ENCODE measurements at regions not wholly inside any gene's neighbourhood (a gene's known extent, or its start where the extent isn't known, plus 50 kb on each side); places are given as distances from the start of the nearest gene placed in this dataset.

DNA sequence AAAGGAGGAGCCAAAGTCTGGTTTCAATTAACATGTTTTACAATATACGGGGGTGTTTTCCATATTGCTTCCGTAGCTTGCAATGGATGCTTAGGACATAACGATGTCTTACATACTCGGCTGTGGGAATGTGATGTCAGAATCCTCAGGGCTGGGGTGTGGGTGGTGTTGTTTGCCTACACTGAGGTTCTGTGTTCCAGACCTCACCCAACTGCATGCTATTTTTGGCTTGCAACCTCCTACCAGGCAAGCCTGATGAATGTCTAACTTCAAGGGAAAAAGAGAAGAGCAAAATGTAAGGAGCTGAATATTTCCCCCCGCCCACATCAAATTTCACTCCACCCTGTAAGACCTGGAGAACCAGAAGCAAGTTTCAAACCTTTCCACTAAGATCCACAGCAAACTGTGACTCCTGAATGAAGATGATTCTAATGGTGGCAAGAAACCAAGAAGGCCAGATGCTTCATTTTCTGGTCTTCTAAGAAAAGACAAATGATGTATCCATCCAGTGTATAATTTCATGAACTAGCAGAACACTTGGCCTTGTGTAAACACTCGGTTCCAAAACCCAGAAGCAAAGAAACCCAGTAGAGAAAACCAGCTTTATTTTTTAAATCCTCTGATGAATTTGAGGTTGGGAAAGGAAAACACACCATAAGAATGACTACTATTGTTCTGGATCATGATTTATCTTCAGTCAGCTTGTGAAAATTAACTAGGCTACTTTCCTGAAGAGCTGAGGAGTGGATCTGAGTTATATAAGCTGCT is 227.9 kb downstream of the DACT1 start:
- TF ChIP-seq, protein P1, sequence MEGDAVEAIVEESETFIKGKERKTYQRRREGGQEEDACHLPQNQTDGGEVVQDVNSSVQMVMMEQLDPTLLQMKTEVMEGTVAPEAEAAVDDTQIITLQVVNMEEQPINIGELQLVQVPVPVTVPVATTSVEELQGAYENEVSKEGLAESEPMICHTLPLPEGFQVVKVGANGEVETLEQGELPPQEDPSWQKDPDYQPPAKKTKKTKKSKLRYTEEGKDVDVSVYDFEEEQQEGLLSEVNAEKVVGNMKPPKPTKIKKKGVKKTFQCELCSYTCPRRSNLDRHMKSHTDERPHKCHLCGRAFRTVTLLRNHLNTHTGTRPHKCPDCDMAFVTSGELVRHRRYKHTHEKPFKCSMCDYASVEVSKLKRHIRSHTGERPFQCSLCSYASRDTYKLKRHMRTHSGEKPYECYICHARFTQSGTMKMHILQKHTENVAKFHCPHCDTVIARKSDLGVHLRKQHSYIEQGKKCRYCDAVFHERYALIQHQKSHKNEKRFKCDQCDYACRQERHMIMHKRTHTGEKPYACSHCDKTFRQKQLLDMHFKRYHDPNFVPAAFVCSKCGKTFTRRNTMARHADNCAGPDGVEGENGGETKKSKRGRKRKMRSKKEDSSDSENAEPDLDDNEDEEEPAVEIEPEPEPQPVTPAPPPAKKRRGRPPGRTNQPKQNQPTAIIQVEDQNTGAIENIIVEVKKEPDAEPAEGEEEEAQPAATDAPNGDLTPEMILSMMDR (IDR thresholded peaks at IDR 0.05), result no peak
- no peak for TF ChIP-seq POLR2A (IDR thresholded peaks at IDR 0.05)

Data from adrenal gland (tissue), 5 donors.